Lower leg skin (tissue), 3 donors: ENCODE measurements at regions not wholly inside any gene's neighbourhood (a gene's known extent, or its start where the extent isn't known, plus 50 kb on each side); places are given as distances from the start of the nearest gene placed in this dataset.

Source experiments
- POLR2A ChIP-seq, 2 donors: fragments of 450-650 bp; IDR thresholded peaks; one replicate each; pipeline ENCODE4 v1.6.1; 2016 to 2017; ENCODE audit warnings: antibody characterized with exemption in 2 of 2, mild to moderate bottlenecking in 1 of 2, moderate library complexity in 1 of 2
- TF ChIP-seq, protein P1 (sequence below), 3 donors: fragments of 450-650 bp; IDR thresholded peaks; one replicate each; pipeline ENCODE4 v1.5.1; 2016; ENCODE audit warnings: antibody characterized with exemption in 3 of 3, mild to moderate bottlenecking in 3 of 3, moderate library complexity in 2 of 3

DNA sequence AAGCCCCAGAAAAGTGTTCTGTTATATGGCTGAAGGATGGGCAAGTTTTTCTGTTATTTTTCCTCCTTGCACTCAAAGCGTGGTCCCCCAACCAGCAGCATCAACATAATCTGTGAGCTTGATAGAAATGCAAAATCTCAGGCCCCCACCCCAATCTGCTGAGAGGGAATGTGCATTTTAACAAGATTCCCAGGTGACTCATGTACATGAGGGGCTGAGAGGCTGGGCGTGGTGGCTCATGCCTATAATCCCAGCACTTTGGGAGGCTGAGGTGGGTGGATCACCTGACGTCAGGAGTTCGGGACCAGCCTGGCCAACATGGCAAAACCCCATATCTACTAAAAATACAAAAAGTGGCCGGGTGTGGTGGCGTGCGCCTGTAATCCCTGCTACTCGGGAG lies 326.8 kb upstream of the PODXL start:
- TF ChIP-seq, protein P1, sequence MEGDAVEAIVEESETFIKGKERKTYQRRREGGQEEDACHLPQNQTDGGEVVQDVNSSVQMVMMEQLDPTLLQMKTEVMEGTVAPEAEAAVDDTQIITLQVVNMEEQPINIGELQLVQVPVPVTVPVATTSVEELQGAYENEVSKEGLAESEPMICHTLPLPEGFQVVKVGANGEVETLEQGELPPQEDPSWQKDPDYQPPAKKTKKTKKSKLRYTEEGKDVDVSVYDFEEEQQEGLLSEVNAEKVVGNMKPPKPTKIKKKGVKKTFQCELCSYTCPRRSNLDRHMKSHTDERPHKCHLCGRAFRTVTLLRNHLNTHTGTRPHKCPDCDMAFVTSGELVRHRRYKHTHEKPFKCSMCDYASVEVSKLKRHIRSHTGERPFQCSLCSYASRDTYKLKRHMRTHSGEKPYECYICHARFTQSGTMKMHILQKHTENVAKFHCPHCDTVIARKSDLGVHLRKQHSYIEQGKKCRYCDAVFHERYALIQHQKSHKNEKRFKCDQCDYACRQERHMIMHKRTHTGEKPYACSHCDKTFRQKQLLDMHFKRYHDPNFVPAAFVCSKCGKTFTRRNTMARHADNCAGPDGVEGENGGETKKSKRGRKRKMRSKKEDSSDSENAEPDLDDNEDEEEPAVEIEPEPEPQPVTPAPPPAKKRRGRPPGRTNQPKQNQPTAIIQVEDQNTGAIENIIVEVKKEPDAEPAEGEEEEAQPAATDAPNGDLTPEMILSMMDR (IDR thresholded peaks at IDR 0.05) = no peak
- TF ChIP-seq POLR2A (IDR thresholded peaks at IDR 0.05) = no peak
